ENCODE measurements at regions not wholly inside any gene's neighbourhood (a gene's known extent, or its start where the extent isn't known, plus 50 kb on each side); places are given as distances from the start of the nearest gene placed in this dataset.

GRCh38 chr3:162641317-162641716, 1144.7 kb downstream of the OTOL1 start:
- DNase-seq (ENCODE audit: low read depth): no peak
- H3K4me3 ChIP-seq (ENCODE audit: control insufficient read depth, low read depth, low read length): no peak overlapping the region
- TF ChIP-seq, protein P1, sequence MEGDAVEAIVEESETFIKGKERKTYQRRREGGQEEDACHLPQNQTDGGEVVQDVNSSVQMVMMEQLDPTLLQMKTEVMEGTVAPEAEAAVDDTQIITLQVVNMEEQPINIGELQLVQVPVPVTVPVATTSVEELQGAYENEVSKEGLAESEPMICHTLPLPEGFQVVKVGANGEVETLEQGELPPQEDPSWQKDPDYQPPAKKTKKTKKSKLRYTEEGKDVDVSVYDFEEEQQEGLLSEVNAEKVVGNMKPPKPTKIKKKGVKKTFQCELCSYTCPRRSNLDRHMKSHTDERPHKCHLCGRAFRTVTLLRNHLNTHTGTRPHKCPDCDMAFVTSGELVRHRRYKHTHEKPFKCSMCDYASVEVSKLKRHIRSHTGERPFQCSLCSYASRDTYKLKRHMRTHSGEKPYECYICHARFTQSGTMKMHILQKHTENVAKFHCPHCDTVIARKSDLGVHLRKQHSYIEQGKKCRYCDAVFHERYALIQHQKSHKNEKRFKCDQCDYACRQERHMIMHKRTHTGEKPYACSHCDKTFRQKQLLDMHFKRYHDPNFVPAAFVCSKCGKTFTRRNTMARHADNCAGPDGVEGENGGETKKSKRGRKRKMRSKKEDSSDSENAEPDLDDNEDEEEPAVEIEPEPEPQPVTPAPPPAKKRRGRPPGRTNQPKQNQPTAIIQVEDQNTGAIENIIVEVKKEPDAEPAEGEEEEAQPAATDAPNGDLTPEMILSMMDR (IDR thresholded peaks at IDR 0.05; ENCODE audit: control insufficient read depth, insufficient read depth, low read depth, low read length, missing control alignments): no peak

GRCh38 chr3:162641907-162642306, 1145.3 kb downstream of the OTOL1 start:
- TF ChIP-seq, protein P1 (IDR thresholded peaks at IDR 0.05; ENCODE audit: control insufficient read depth, insufficient read depth, low read depth, low read length, missing control alignments): no peak
- no peak for DNase-seq (ENCODE audit: low read depth)
- no peak overlapping the region for H3K4me3 ChIP-seq (ENCODE audit: control insufficient read depth, low read depth, low read length)

GRCh38 chr3:162643245-162643644, 1146.6 kb downstream of the OTOL1 start:
- DNase-seq (ENCODE audit: low read depth): no peak
- TF ChIP-seq, protein P1 (IDR thresholded peaks at IDR 0.05; ENCODE audit: control insufficient read depth, insufficient read depth, low read depth, low read length, missing control alignments): no peak
- H3K4me3 ChIP-seq (ENCODE audit: control insufficient read depth, low read depth, low read length): no peak overlapping the region

- DNase-seq (ENCODE audit: low read depth): no peak
- no peak overlapping the region for H3K4me3 ChIP-seq (ENCODE audit: control insufficient read depth, low read depth, low read length)
- TF ChIP-seq, protein P1 (IDR thresholded peaks at IDR 0.05; ENCODE audit: control insufficient read depth, insufficient read depth, low read depth, low read length, missing control alignments): no peak
Measured at GRCh38 chr3:162647321-162647720, 1150.7 kb downstream of the OTOL1 start.

GRCh38 chr3:162658003-162658402, 1161.4 kb downstream of the OTOL1 start:
- DNase-seq (ENCODE audit: low read depth): no peak
- TF ChIP-seq, protein P1 (IDR thresholded peaks at IDR 0.05; ENCODE audit: control insufficient read depth, insufficient read depth, low read depth, low read length, missing control alignments): no peak
- no peak overlapping the region for H3K4me3 ChIP-seq (ENCODE audit: control insufficient read depth, low read depth, low read length)

DNA sequence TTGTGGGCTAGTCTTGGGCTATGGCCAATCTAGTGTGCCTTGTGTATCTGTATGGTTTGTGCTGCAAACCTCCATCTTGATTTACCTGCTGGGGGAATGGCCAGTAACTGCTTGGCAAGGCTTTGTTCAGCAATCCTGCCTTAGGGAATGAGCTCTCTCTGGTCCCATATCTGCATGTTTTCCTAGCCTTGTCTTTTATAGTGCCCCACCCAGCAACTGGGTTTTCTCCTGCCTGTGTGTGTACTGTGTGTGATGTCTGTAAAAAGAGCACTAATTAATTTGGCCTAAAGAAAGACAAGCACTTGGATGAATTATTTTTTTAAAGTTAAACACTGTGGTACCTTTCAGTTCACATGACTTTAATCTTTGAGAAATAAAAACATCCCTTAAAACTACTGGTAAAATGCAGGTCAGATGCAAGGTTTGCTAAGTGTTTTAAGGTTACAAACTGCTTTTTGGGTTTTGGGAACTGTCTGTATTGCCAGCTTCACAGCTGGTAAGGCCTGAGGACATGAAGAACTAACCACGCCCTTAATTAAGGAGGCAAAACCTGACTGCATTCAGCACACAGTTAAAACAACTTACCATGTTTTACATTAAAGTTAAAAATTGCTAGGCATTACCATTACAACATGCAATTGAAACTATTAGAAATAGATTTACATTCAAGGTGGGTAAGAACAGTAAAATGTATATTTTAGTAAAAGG, 1169.2 kb downstream of the OTOL1 start:
- no peak overlapping the region for H3K4me3 ChIP-seq (ENCODE audit: control insufficient read depth, low read depth, low read length)
- DNase-seq (ENCODE audit: low read depth): no peak
- TF ChIP-seq, protein P1 (IDR thresholded peaks at IDR 0.05; ENCODE audit: control insufficient read depth, insufficient read depth, low read depth, low read length, missing control alignments): no peak
